GM21529 (cell line): ENCODE measurements at regions not wholly inside any gene's neighbourhood (a gene's known extent, or its start where the extent isn't known, plus 50 kb on each side); places are given as distances from the start of the nearest gene placed in this dataset.

Experiments
- ATAC-seq: cut with Tn5 transposase; IDR thresholded peaks from one replicate; pipeline ENCODE4 v1.9.1; 2021; ENCODE audit not compliant: unreplicated experiment

DNA sequence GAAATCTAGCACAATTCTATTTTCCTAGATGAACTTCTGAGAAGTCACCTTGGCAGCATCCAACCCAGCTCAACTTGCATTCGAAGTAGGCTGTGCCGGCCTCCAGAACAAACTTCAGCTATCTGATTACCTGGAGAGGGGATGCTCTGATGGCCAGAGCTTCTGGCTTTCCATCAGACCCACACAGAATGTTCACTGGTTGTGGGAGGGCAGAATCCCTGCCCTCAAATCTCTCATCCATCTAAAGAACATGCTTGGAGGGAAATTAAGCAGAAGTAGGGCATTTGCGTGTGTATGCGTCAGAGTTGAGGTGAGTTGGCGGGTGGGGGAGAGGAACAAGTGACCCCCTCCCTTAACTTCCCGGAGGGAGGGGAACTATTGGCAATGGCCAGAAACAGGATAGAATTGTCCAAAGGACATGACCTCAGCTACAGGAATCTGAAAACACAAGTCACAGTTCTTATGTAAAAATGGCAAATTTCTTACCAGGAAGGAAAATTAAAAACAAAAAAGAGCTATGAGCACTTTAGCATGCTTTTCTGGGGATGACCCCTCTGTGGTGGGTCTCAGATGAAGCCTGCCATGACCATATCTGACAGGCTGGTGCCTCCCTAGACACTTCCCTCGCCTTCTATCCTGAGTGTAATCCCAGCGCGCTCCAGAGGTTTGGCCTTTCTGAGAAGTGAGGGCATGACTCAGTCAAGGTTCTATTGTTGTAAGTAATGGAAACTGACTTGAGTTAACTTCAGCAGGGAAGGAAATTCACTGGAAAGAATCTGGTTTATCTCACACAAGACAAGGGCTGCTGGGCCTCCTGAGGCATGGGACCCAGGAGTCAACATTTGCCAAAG lies 278.8 kb downstream of the RPS24 start:
- no peak for ATAC-seq

DNA sequence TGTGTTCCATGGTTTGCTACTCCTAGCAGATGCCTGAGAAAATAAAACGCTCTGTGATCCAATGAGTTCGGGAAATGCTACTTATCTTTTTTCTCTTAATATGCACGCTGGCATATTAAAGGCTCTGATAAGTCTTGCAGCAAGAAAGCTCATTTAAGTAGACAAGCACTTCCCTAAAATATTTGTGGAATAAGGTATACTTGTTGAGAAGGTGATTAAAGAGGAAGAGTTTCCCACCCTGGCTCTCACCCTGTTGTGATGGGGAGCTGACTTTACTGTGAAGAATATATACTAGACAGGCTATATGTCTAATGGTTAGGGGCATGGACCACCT lies 279.4 kb downstream of the RPS24 start:
- no peak for ATAC-seq

DNA sequence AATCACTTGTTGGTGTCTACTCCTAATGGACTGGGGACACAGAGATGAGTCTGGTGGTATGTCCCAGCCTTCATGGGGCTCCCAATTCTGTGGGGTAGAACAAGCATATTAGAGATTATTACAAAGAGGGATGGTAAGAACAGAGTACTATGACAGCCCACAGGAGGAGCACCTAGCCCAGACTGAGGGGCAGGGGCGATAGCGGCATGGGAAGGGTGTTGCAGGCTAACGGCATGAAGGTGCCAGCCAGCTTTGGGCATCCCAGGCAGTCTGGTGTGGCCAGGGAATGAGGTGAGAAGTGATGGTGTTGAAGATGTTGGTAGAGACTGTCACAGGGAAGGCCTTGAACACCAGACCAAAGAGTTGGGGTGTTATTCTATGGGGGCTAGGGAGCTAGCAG lies 280.0 kb downstream of the RPS24 start:
- no peak for ATAC-seq

DNA sequence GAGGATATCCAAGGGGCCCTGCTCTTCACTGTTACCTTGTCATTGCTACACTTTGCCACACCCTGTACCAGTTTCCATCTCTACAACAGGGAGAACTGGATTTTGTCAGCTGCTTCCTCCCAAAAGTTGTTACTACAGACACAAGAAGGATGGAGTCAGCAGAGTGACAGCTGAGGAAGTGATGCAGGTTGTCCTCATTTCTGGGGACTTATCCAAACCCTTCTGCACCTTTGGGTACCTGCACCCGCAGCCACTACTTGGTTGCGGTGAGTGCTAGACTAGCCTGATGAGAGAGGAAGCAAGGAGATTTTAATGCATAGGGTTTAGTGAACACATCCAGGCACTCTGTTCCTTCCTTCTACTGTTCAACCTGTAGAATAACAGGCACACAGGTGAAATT lies 281.0 kb downstream of the RPS24 start:
- ATAC-seq = no peak

DNA sequence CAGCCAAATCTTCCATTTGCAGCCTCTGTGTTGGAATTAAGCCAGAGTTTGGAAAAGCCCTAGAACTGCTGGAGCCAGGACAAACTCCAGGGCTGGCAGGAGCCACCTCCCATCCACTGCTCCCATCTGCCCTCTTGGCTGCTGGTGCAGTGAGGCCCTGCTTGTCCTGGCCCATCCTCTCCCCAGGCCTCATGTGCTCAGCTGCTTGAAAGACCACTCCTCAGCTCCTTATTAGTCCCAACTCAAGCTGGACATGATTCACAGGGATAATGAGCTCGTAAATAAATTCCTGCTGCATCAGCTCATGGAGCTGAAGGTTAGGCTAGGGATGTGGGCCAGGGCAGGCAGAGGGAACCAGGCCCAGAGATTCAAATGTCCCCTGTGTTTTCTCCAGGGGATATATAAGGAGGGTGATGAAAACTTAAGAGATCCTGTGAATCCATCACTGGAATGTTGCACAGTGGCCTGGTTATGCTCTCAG lies 282.8 kb downstream of the RPS24 start:
- ATAC-seq = no peak

GRCh38 chr10:78318305-78318704 lies 284.6 kb downstream of the RPS24 start:
- no peak for ATAC-seq

GRCh38 chr10:78319371-78319770 lies 285.7 kb downstream of the RPS24 start:
- no peak for ATAC-seq

DNA sequence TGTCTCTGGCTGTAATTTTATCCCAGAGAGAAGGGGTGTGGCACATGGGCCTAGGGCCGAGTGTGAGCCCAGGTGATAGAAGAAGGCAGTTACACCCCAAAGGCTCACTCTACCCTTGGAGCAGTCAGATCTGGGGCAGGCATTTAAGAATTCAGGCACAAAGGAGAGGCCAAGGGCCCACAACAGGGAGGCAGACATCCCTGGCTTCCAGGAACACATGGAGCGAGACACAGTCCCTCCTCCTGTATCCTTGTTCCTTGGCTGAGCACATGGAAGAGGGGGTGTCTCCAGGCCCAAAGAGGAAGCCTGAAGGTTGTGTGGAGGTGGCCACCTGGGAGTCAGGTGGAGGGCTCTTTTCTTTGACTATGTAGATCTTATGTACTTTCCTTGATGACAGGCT lies 286.2 kb downstream of the RPS24 start:
- ATAC-seq = no peak

- ATAC-seq = no peak
These were observed 286.8 kb downstream of the RPS24 start for GRCh38 chr10:78320506-78320905.

GRCh38 chr10:78321000-78321399 lies 287.3 kb downstream of the RPS24 start:
- ATAC-seq = no peak

DNA sequence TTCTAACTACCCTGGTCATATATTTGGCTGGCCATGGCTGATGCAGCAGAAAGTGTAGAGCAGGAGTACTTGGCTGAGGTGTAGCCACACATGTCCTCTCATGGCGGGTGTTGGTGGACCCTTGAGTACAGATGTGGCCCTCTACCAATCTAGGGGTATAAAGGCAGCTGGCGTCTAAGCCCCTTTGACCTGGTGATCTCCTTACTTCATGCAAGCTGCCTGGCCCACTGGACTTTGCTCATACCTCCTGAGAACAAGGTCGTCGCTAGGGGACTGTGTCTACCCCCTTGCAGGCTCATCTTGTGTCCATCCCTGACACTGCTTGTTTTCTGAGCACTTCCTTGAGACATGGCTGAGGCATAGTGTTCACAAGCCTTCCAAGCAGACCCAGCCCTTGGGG lies 287.8 kb downstream of the RPS24 start:
- no peak for ATAC-seq

- ATAC-seq = no peak
These were observed 292.7 kb downstream of the RPS24 start for GRCh38 chr10:78326372-78326771.

- no peak for ATAC-seq
These were observed 294.3 kb downstream of the RPS24 start for GRCh38 chr10:78327778-78328591.

DNA sequence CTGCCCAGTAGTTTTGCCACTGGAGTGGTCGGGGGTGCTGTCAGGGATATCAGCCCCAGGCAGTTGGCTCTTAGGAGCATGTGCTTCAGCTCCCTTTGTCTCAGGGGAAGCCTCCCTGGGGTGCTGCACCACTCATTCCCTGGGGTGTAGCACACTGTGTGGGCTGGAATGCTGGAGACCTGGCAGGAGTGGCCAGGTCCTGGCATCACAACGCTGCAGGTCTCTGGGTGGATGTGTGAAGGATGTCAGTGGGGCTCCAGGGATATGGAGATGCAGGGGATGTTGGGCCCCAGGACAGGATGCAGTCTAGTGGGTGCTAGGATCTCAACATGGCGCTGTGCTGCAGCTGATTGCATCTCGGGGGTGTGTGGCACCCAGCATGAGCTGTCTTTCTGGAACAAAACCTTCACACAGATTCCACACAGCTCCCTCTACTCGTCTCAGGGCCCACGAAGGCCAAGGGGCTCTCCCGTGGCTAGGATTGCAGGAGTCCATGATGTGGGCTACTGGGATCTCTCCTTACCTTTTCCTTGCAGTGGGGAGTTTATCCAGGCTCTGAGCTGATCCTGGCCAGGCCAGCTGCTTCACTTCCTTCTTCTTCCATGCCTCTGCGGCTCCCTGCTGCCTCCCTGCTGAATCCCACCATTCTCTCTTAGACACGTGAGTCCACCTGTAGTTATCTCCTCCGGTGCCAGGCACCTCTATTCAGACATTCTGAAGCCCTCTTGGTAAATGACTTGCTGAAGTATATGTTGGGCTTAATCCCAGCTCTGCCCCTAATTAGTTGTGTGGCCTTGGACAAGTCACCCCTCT lies 295.1 kb downstream of the RPS24 start:
- ATAC-seq = no peak

GRCh38 chr10:78330884-78331283 lies 297.2 kb downstream of the RPS24 start:
- no peak for ATAC-seq

DNA sequence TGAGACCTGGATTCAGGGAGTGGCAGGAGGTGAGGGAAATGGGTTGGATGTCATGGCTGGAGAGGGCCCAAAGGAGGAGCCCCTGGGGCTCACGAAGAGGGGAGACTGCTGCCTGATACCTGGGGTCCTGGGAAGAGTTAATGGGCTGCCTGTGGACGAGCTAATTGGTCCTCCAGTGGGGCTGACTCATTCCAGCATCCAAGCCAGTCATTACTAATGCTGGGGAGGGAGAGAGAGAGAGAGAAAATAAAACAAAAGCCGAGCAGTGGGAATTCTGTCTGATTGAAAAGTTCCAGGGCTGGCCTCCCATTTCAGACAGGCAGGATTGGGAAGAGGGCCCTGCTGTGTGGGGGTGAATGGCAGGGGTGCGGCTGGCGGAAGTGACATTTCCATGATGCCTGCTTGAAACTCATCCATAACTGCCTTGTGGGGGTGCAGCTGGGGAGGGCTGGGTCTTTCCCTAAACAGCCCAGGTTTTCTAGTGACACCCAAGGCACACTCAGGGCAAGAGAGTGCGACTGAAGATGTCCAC lies 297.8 kb downstream of the RPS24 start:
- no peak for ATAC-seq

GRCh38 chr10:78332012-78332411 lies 298.3 kb downstream of the RPS24 start:
- no peak for ATAC-seq

DNA sequence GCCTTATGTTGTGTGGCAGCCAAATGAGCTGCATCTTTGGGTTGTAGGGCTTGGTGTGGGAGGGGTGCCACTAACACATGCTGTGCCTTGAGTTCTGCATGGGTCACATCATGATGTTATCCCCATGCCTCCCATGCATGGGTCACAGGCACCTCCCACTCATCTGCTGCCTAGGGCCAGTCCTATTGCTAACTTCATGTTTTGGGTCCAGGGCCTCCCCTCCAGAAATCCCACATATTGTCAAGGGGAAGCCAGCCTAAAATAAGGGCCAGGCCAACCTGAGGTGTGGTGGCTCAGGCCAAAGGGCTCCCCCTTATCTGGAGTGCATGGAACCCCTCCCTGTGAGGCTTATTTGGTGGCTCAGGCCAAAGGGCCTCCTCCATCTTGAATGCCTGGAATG lies 299.0 kb downstream of the RPS24 start:
- no peak for ATAC-seq

GRCh38 chr10:78333362-78334143 lies 299.9 kb downstream of the RPS24 start:
- ATAC-seq = no peak

DNA sequence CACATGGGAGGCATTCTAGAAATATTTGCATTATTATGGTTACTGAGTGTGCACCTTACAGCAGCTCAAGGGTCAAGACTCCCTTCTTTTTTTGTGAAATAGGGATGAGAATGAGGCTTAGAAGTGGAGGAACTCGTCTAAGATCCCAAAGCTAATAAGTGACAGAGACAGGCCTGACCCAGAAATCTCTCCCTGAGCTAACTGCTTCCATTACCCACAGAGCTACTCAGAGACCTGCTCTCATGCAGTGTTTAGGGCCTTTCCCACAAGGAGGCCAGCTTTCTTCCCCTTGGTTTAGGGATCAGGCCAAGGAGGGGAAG lies 301.7 kb downstream of the RPS24 start:
- ATAC-seq = no peak
